ENCODE measurements at regions not wholly inside any gene's neighbourhood (a gene's known extent, or its start where the extent isn't known, plus 50 kb on each side); places are given as distances from the start of the nearest gene placed in this dataset.

GRCh38 chr17:33390479-33391176 lies 97.5 kb upstream of the ASIC2 start:
- DNase-seq (peak in 3 of 5 donors; percentile 16 to 82 (median 40)), FAIRE-seq (no peak)
- H3K36me3 ChIP-seq (ENCODE audit: control insufficient read depth in 2 of 3, insufficient read depth in 3 of 3, low read length in 3 of 3) = no peaks in the 10 kb centered on the region
- H3K4me1 ChIP-seq (ENCODE audit: control insufficient read depth in 2 of 3, insufficient read depth in 2 of 3, low read depth in 1 of 3, low read length in 3 of 3) = no peaks in the 10 kb centered on the region
- H3K27ac ChIP-seq (ENCODE audit: low read depth in 2 of 2, low read length in 2 of 2) = no peak overlapping the region
- H3K9ac ChIP-seq (ENCODE audit: low read length in 3 of 3) = no peak overlapping the region
- intact Hi-C loops (cut with DNase I) = no loop called here
- no peak overlapping the region for H3K4me3 ChIP-seq (ENCODE audit: low read length in 3 of 3)
- no peaks in the 10 kb centered on the region for H3K9me3 ChIP-seq (ENCODE audit: control insufficient read depth in 2 of 3, insufficient read depth in 1 of 3, low read length in 3 of 3)
- no peak for TF ChIP-seq CTCF (IDR thresholded peaks at IDR 0.05; ENCODE audit: borderline replicate concordance, extremely low read depth, insufficient read depth)
- no peaks in the 10 kb centered on the region for H3K27me3 ChIP-seq (ENCODE audit: control insufficient read depth, insufficient read depth, low read length)

GRCh38 chr17:33396818-33397217 lies 103.7 kb upstream of the ASIC2 start:
- no peak for FAIRE-seq
- no peak overlapping the region for H3K27ac ChIP-seq (ENCODE audit: low read depth in 2 of 2, low read length in 2 of 2)
- DNase-seq = no peak
- no peaks in the 10 kb centered on the region for H3K4me1 ChIP-seq (ENCODE audit: control insufficient read depth in 2 of 3, insufficient read depth in 2 of 3, low read depth in 1 of 3, low read length in 3 of 3)
- no peak for TF ChIP-seq CTCF (IDR thresholded peaks at IDR 0.05; ENCODE audit: borderline replicate concordance, extremely low read depth, insufficient read depth)
- H3K9me3 ChIP-seq (ENCODE audit: control insufficient read depth in 2 of 3, insufficient read depth in 1 of 3, low read length in 3 of 3) = no peaks in the 10 kb centered on the region
- no peak overlapping the region for H3K4me3 ChIP-seq (ENCODE audit: low read length in 3 of 3)
- no peaks in the 10 kb centered on the region for H3K36me3 ChIP-seq (ENCODE audit: control insufficient read depth in 2 of 3, insufficient read depth in 3 of 3, low read length in 3 of 3)
- intact Hi-C loops (cut with DNase I) = no loop called here
- H3K9ac ChIP-seq (ENCODE audit: low read length in 3 of 3) = no peak overlapping the region
- no peaks in the 10 kb centered on the region for H3K27me3 ChIP-seq (ENCODE audit: control insufficient read depth, insufficient read depth, low read length)

GRCh38 chr17:33398386-33398785 lies 105.3 kb upstream of the ASIC2 start:
- no peak for TF ChIP-seq CTCF (IDR thresholded peaks at IDR 0.05; ENCODE audit: borderline replicate concordance, extremely low read depth, insufficient read depth)
- Histone ChIP-seq H3K9me3 (ENCODE audit: control insufficient read depth in 2 of 3, insufficient read depth in 1 of 3, low read length in 3 of 3) (no peaks in the 10 kb centered on the region), H3K4me1 (ENCODE audit: control insufficient read depth in 2 of 3, insufficient read depth in 2 of 3, low read depth in 1 of 3, low read length in 3 of 3) (no peaks in the 10 kb centered on the region), H3K27me3 (ENCODE audit: control insufficient read depth, insufficient read depth, low read length) (no peaks in the 10 kb centered on the region), H3K36me3 (ENCODE audit: control insufficient read depth in 2 of 3, insufficient read depth in 3 of 3, low read length in 3 of 3) (no peaks in the 10 kb centered on the region), H3K27ac (ENCODE audit: low read depth in 2 of 2, low read length in 2 of 2) (no peak overlapping the region), H3K4me3 (ENCODE audit: low read length in 3 of 3) (no peak overlapping the region), H3K9ac (ENCODE audit: low read length in 3 of 3) (no peak overlapping the region)
- DNase-seq (no peak), FAIRE-seq (no peak)
- intact Hi-C loops (cut with DNase I) = no loop called here

- intact Hi-C loops (cut with DNase I) = no loop called here
- no peak overlapping the region for H3K9ac ChIP-seq (ENCODE audit: low read length in 3 of 3)
- no peaks in the 10 kb centered on the region for H3K36me3 ChIP-seq (ENCODE audit: control insufficient read depth in 2 of 3, insufficient read depth in 3 of 3, low read length in 3 of 3)
- no peak overlapping the region for H3K4me3 ChIP-seq (ENCODE audit: low read length in 3 of 3)
- TF ChIP-seq CTCF (IDR thresholded peaks at IDR 0.05; ENCODE audit: borderline replicate concordance, extremely low read depth, insufficient read depth) = no peak
- FAIRE-seq = no peak
- no peak overlapping the region for H3K27ac ChIP-seq (ENCODE audit: low read depth in 2 of 2, low read length in 2 of 2)
- DNase-seq = no peak
- no peaks in the 10 kb centered on the region for H3K4me1 ChIP-seq (ENCODE audit: control insufficient read depth in 2 of 3, insufficient read depth in 2 of 3, low read depth in 1 of 3, low read length in 3 of 3)
- no peaks in the 10 kb centered on the region for H3K9me3 ChIP-seq (ENCODE audit: control insufficient read depth in 2 of 3, insufficient read depth in 1 of 3, low read length in 3 of 3)
- H3K27me3 ChIP-seq (ENCODE audit: control insufficient read depth, insufficient read depth, low read length) = no peaks in the 10 kb centered on the region
Observed at GRCh38 chr17:33401249-33401648, 108.2 kb upstream of the ASIC2 start.

Data from kidney (tissue), 13 donors.